Mesothelial cell of epicardium (in vitro differentiated cells): ENCODE measurements at regions not wholly inside any gene's neighbourhood (a gene's known extent, or its start where the extent isn't known, plus 50 kb on each side); places are given as distances from the start of the nearest gene placed in this dataset.

Experiments used
- DNase-seq, 2 experiments: peaks; one replicate each; pipeline ENCODE4 v3.0.0; 2021; ENCODE audit warnings: low spot score in 2 of 2; ENCODE audit not compliant: unreplicated experiment in 2 of 2
- H3K27ac Mint-ChIP-seq: 2 replicates; pipeline ENCODE4 v1.8.0; 2021; ENCODE audit warnings: mixed read lengths
- H3K27me3 Mint-ChIP-seq: 2 replicates; pipeline ENCODE4 v1.8.0; 2021; ENCODE audit warnings: low read depth, mixed read lengths
- H3K36me3 Mint-ChIP-seq: 2 replicates; pipeline ENCODE4 v1.8.0; 2021; ENCODE audit warnings: mixed read lengths
- H3K4me1 Mint-ChIP-seq: 2 replicates; pipeline ENCODE4 v1.8.0; 2021; ENCODE audit warnings: mixed read lengths
- H3K4me3 Mint-ChIP-seq: 2 replicates; pipeline ENCODE4 v1.8.0; 2021; ENCODE audit warnings: mild to moderate bottlenecking, moderate library complexity, mixed read lengths
- H3K9me3 Mint-ChIP-seq: 2 replicates; pipeline ENCODE4 v1.8.0; 2021; ENCODE audit warnings: mixed read lengths
- CTCF ChIP-seq: fragments of 200-600 bp; sonication (generic); IDR thresholded peaks from one replicate; pipeline ENCODE4 v1.5.0; 2021; ENCODE audit warnings: antibody characterized with exemption; ENCODE audit not compliant: unreplicated experiment

DNA sequence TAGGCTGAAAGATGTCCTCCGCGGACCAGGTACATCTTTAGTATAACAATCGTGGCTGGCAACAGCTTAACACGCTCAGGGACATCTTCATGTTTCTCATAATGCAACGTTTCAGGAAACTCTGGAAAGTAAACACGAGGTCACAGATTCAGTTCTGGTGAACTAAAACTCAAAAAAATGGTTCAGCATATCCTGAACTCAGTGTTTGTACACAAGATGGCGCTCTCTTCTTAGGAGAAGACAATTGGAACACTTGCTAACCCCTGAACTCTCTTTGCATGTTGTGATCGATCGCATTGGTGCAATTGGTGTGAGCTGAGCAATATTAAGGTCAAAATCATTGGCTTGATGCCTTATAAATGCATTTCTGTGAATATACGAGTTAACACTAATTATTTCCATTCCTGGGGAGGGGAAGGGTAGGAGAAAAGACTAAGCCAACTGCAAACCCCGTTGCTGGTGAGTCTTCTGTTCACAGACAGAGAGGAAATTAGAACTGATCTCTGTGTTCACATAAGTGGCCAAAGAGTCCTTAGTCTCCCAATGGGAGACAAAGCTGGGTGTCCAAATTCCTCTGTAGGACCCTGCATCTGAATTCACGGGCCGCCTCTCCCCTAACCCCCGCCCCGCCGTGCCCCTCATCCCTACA is 52.6 kb upstream of the FAM180A start:
- no peak for DNase-seq
- Mint-ChIP-seq H3K27ac (no peak overlapping the region), H3K36me3 (no peaks in the 10 kb centered on the region), H3K4me1 (peaks cover 29% of the 10 kb centered on the region), H3K27me3 (no peaks in the 10 kb centered on the region), H3K9me3 (no peaks in the 10 kb centered on the region), H3K4me3 (no peak overlapping the region)
- TF ChIP-seq CTCF: peak; percentile 73

DNA sequence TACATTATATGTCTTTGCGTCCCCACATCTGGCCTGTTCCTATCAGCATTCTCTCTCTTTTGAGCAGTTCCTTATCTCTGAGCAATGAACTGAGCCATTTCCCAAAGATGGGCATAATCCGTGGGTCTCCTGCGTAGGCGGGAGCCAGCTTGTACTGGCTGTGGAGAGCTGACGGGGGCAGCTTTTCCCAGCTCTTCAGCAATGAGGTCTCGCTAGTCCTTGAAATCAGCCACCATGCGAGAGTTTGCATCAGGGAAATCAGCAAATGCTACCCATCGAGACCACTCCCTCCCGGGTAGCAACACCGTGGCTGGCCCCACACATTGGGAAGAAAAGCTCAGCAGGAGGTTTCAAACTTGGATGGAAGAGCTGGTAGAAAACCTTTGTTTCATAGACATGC is 51.9 kb upstream of the FAM180A start:
- DNase-seq: no peak
- no peaks in the 10 kb centered on the region for H3K9me3 Mint-ChIP-seq
- no peak overlapping the region for H3K4me3 Mint-ChIP-seq
- no peak for TF ChIP-seq CTCF
- no peak overlapping the region for H3K27ac Mint-ChIP-seq
- H3K36me3 Mint-ChIP-seq: no peaks in the 10 kb centered on the region
- H3K27me3 Mint-ChIP-seq: no peaks in the 10 kb centered on the region
- H3K4me1 Mint-ChIP-seq: peaks cover 35% of the 10 kb centered on the region

DNA sequence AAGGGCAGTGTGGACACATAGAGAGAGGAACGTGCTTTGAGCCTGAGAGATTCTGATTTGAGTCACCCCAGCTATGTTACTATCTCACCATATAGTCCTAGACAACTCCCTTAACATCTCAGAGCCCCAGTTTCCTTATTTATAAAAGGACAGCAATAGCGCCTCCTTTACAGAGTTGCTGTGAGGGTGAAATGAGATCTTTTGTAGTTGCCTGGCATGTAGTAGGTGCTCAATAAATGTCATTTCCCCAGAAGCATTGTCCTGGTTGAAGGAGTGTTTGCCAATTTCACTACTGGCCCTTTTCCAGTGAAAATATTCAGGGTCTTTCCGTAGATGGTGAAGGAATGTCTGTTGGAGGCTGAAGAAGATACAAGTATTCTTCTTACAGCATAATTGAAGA is 51.3 kb upstream of the FAM180A start:
- no peak overlapping the region for H3K27ac Mint-ChIP-seq

More for the DNA sequence above, 51.3 kb upstream of the FAM180A start:
- Mint-ChIP-seq H3K9me3 (no peaks in the 10 kb centered on the region), H3K4me3 (no peak overlapping the region), H3K4me1 (peaks cover 36% of the 10 kb centered on the region), H3K27me3 (no peaks in the 10 kb centered on the region), H3K36me3 (no peaks in the 10 kb centered on the region)
- no peak for DNase-seq
- no peak for TF ChIP-seq CTCF
